Astrocyte (in vitro differentiated cells and primary cell): ENCODE measurements at regions not wholly inside any gene's neighbourhood (a gene's known extent, or its start where the extent isn't known, plus 50 kb on each side); places are given as distances from the start of the nearest gene placed in this dataset.

ENCODE experiments used
- DNase-seq: peaks from one replicate; pipeline ENCODE4 v3.0.0-alpha.2; 2010; ENCODE audit warnings: low read depth
- FAIRE-seq: peaks from 2 replicates; lab custom pipeline; 2011; peaks lifted over from hg19 to GRCh38; lab: Jason Lieb, UNC
- H2AFZ ChIP-seq: 2 replicates; pipeline ENCODE4 v1.6.0; 2012; ENCODE audit warnings: low read depth, low read length, inconsistent platforms
- H3K27ac ChIP-seq: 2 replicates; pipeline ENCODE4 v1.5.1; 2011; ENCODE audit warnings: low read depth, low read length, inconsistent platforms
- H3K27me3 ChIP-seq: 2 replicates; pipeline ENCODE4 v1.6.0; 2011; ENCODE audit warnings: low read length, inconsistent platforms; ENCODE audit not compliant: insufficient read depth
- H3K36me3 ChIP-seq: 2 replicates; pipeline ENCODE4 v1.5.1; 2011; ENCODE audit warnings: low read length, inconsistent platforms; ENCODE audit not compliant: insufficient read depth
- H3K4me1 ChIP-seq: 2 replicates; pipeline ENCODE4 v1.5.1; 2011; ENCODE audit warnings: low read length, inconsistent platforms; ENCODE audit not compliant: insufficient read depth
- H3K4me2 ChIP-seq: 2 replicates; pipeline ENCODE4 v1.6.0; 2012; ENCODE audit warnings: low read length, inconsistent platforms
- H3K4me3 ChIP-seq: 2 replicates; pipeline ENCODE4 v1.5.1; 2011; ENCODE audit warnings: low read depth, mild to moderate bottlenecking, low read length, inconsistent platforms; ENCODE audit not compliant: insufficient read depth
- H3K79me2 ChIP-seq: 2 replicates; pipeline ENCODE4 v1.6.0; 2012; ENCODE audit warnings: mild to moderate bottlenecking, low read length, inconsistent platforms; ENCODE audit not compliant: insufficient read depth
- H3K9ac ChIP-seq: 2 replicates; pipeline ENCODE4 v1.6.0; 2012; ENCODE audit warnings: mild to moderate bottlenecking, low read length, inconsistent platforms
- H3K9me3 ChIP-seq: 2 replicates; pipeline ENCODE4 v1.5.1; 2012; ENCODE audit warnings: low read depth, mild to moderate bottlenecking, low read length, inconsistent platforms; ENCODE audit not compliant: insufficient read depth
- H4K20me1 ChIP-seq: 2 replicates; pipeline ENCODE4 v1.6.0; 2012; ENCODE audit warnings: low read length, inconsistent platforms; ENCODE audit not compliant: insufficient read depth
- H3K27ac Mint-ChIP-seq: one replicate; pipeline ENCODE4 v1.8.0; 2021; ENCODE audit warnings: mild to moderate bottlenecking, mixed read lengths; ENCODE audit not compliant: unreplicated experiment
- H3K27me3 Mint-ChIP-seq: one replicate; pipeline ENCODE4 v1.8.0; 2021; ENCODE audit warnings: low read depth, mixed read lengths; ENCODE audit not compliant: unreplicated experiment
- H3K36me3 Mint-ChIP-seq: one replicate; pipeline ENCODE4 v1.8.0; 2021; ENCODE audit warnings: low read depth, mixed read lengths; ENCODE audit not compliant: unreplicated experiment
- H3K4me1 Mint-ChIP-seq: one replicate; pipeline ENCODE4 v1.8.0; 2021; ENCODE audit warnings: low read depth, mixed read lengths; ENCODE audit not compliant: unreplicated experiment
- H3K4me3 Mint-ChIP-seq: one replicate; pipeline ENCODE4 v1.8.0; 2021; ENCODE audit warnings: mild to moderate bottlenecking, moderate library complexity, mixed read lengths; ENCODE audit not compliant: unreplicated experiment
- H3K9me3 Mint-ChIP-seq: one replicate; pipeline ENCODE4 v1.8.0; 2021; ENCODE audit warnings: mild to moderate bottlenecking, mixed read lengths; ENCODE audit not compliant: unreplicated experiment
- EZH2 ChIP-seq: IDR thresholded peaks from 2 replicates; pipeline ENCODE4 v1.6.1; 2012; ENCODE audit warnings: mild to moderate bottlenecking, low read length, inconsistent platforms; ENCODE audit not compliant: insufficient read depth
- TF ChIP-seq, protein P1 (sequence below): IDR thresholded peaks from 2 replicates; pipeline ENCODE4 v1.5.1; 2011; ENCODE audit warnings: low read depth, mild to moderate bottlenecking, inconsistent platforms, low read length, moderate library complexity; ENCODE audit not compliant: insufficient read depth

GRCh38 chr20:48205786-48206185 is 420.5 kb upstream of the SULF2 start:
- H3K27me3 Mint-ChIP-seq, result peaks cover 37% of the 10 kb centered on the region
- Histone ChIP-seq H3K4me2 (no peak overlapping the region), H3K36me3 (no peaks in the 10 kb centered on the region), H2AFZ (no peak overlapping the region), H4K20me1 (no peaks in the 10 kb centered on the region), H3K27ac (no peak overlapping the region), H3K27me3 (peaks cover 2% of the 10 kb centered on the region), H3K4me1 (no peaks in the 10 kb centered on the region), H3K4me3 (no peak overlapping the region), H3K79me2 (no peaks in the 10 kb centered on the region), H3K9me3 (no peaks in the 10 kb centered on the region), H3K9ac (no peak overlapping the region)
- no peaks in the 10 kb centered on the region for H3K36me3 Mint-ChIP-seq
- H3K4me1 Mint-ChIP-seq, result no peaks in the 10 kb centered on the region
- no peak for FAIRE-seq
- no peak overlapping the region for H3K4me3 Mint-ChIP-seq
- DNase-seq, result no peak
- H3K9me3 Mint-ChIP-seq, result peaks cover 2% of the 10 kb centered on the region
- no peak for TF ChIP-seq EZH2
- TF ChIP-seq, protein P1, sequence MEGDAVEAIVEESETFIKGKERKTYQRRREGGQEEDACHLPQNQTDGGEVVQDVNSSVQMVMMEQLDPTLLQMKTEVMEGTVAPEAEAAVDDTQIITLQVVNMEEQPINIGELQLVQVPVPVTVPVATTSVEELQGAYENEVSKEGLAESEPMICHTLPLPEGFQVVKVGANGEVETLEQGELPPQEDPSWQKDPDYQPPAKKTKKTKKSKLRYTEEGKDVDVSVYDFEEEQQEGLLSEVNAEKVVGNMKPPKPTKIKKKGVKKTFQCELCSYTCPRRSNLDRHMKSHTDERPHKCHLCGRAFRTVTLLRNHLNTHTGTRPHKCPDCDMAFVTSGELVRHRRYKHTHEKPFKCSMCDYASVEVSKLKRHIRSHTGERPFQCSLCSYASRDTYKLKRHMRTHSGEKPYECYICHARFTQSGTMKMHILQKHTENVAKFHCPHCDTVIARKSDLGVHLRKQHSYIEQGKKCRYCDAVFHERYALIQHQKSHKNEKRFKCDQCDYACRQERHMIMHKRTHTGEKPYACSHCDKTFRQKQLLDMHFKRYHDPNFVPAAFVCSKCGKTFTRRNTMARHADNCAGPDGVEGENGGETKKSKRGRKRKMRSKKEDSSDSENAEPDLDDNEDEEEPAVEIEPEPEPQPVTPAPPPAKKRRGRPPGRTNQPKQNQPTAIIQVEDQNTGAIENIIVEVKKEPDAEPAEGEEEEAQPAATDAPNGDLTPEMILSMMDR, result no peak
- no peak overlapping the region for H3K27ac Mint-ChIP-seq

DNA sequence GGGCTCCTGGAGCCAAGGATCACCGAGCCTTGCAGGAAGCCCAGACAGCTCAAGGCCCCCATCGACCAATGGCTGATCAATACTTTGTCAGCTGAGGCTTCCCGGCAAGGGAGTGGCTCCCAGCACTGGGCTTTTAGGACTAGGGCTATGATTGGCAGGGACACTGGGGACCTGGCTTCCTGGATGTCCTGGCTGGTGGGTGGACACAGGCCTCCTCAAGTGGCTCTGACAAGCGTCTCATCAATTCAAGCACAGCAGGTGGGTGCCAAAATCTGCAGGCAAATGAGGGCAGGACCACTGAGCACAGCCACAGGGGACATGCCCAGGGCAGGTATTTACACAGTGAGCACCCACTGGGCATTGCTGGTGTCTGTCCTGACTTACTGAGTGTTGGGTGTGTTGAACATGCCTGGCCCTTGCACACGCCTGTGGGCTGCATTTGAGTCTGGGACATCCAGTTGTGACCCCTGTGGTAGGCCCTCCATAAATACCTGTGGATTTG is 420.1 kb upstream of the SULF2 start:
- H3K27ac Mint-ChIP-seq, result no peak overlapping the region
- FAIRE-seq, result no peak

GRCh38 chr20:48204499-48204898 is 419.2 kb upstream of the SULF2 start:
- Histone ChIP-seq H3K4me1 (peaks cover under 1% of the 10 kb centered on the region), H3K4me2 (no peak overlapping the region), H3K27ac (no peak overlapping the region), H3K4me3 (no peak overlapping the region), H3K27me3 (peaks cover 2% of the 10 kb centered on the region), H3K79me2 (no peaks in the 10 kb centered on the region), H3K36me3 (no peaks in the 10 kb centered on the region), H3K9me3 (no peaks in the 10 kb centered on the region), H4K20me1 (no peaks in the 10 kb centered on the region), H3K9ac (no peak overlapping the region), H2AFZ (no peak overlapping the region)
- no peak overlapping the region for H3K4me3 Mint-ChIP-seq
- H3K27me3 Mint-ChIP-seq, result peaks cover 45% of the 10 kb centered on the region
- no peak for TF ChIP-seq EZH2
- TF ChIP-seq, protein P1, result no peak
- H3K9me3 Mint-ChIP-seq, result peaks cover 2% of the 10 kb centered on the region
- H3K27ac Mint-ChIP-seq, result no peak overlapping the region
- DNase-seq, result no peak
- no peak for FAIRE-seq
- H3K36me3 Mint-ChIP-seq, result no peaks in the 10 kb centered on the region
- no peaks in the 10 kb centered on the region for H3K4me1 Mint-ChIP-seq

More for the DNA sequence above, 420.1 kb upstream of the SULF2 start:
- H2AFZ ChIP-seq, result no peak overlapping the region
- no peaks in the 10 kb centered on the region for H3K36me3 Mint-ChIP-seq
- H3K79me2 ChIP-seq, result no peaks in the 10 kb centered on the region
- H3K4me2 ChIP-seq, result no peak overlapping the region
- H3K4me3 ChIP-seq, result no peak overlapping the region
- H4K20me1 ChIP-seq, result no peaks in the 10 kb centered on the region
- peaks cover 2% of the 10 kb centered on the region for H3K27me3 ChIP-seq
- H3K4me1 Mint-ChIP-seq, result no peaks in the 10 kb centered on the region
- no peak overlapping the region for H3K27ac ChIP-seq
- no peak overlapping the region for H3K4me3 Mint-ChIP-seq
- no peaks in the 10 kb centered on the region for H3K36me3 ChIP-seq
- H3K9ac ChIP-seq, result no peak overlapping the region
- peaks cover 2% of the 10 kb centered on the region for H3K9me3 Mint-ChIP-seq
- no peaks in the 10 kb centered on the region for H3K9me3 ChIP-seq
- TF ChIP-seq EZH2, result no peak
- TF ChIP-seq, protein P1, result no peak
- H3K4me1 ChIP-seq, result no peaks in the 10 kb centered on the region
- no peak for DNase-seq
- peaks cover 38% of the 10 kb centered on the region for H3K27me3 Mint-ChIP-seq
